Endothelial cell (in vitro differentiated cells): ENCODE measurements at regions not wholly inside any gene's neighbourhood (a gene's known extent, or its start where the extent isn't known, plus 50 kb on each side); places are given as distances from the start of the nearest gene placed in this dataset.

ENCODE experiments used
- DNase-seq: peaks from one replicate; pipeline ENCODE4 v3.0.0; 2021; ENCODE audit warnings: low spot score
- H3K27ac Mint-ChIP-seq: one replicate; pipeline ENCODE4 v1.8.0; 2021; ENCODE audit warnings: mixed read lengths, inconsistent platforms; ENCODE audit not compliant: unreplicated experiment
- H3K27me3 Mint-ChIP-seq: one replicate; pipeline ENCODE4 v1.8.0; 2021; ENCODE audit warnings: mild to moderate bottlenecking, moderate library complexity, mixed read lengths, inconsistent platforms; ENCODE audit not compliant: unreplicated experiment
- H3K36me3 Mint-ChIP-seq: one replicate; pipeline ENCODE4 v1.8.0; 2021; ENCODE audit warnings: mild to moderate bottlenecking, low read depth, mixed read lengths, inconsistent platforms; ENCODE audit not compliant: unreplicated experiment
- H3K4me1 Mint-ChIP-seq: one replicate; pipeline ENCODE4 v1.8.0; 2021; ENCODE audit warnings: mild to moderate bottlenecking, mixed read lengths, inconsistent platforms; ENCODE audit not compliant: unreplicated experiment
- H3K4me3 Mint-ChIP-seq: one replicate; pipeline ENCODE4 v1.8.0; 2021; ENCODE audit warnings: mild to moderate bottlenecking, mixed read lengths, inconsistent platforms; ENCODE audit not compliant: unreplicated experiment
- H3K9me3 Mint-ChIP-seq: one replicate; pipeline ENCODE4 v1.8.0; 2021; ENCODE audit warnings: mixed read lengths, inconsistent platforms; ENCODE audit not compliant: unreplicated experiment
- TF ChIP-seq, protein P1 (sequence below): fragments of 200-600 bp; sonication (generic); IDR thresholded peaks from one replicate; pipeline ENCODE4 v1.5.0; 2021; ENCODE audit warnings: antibody characterized with exemption; ENCODE audit not compliant: unreplicated experiment

DNA sequence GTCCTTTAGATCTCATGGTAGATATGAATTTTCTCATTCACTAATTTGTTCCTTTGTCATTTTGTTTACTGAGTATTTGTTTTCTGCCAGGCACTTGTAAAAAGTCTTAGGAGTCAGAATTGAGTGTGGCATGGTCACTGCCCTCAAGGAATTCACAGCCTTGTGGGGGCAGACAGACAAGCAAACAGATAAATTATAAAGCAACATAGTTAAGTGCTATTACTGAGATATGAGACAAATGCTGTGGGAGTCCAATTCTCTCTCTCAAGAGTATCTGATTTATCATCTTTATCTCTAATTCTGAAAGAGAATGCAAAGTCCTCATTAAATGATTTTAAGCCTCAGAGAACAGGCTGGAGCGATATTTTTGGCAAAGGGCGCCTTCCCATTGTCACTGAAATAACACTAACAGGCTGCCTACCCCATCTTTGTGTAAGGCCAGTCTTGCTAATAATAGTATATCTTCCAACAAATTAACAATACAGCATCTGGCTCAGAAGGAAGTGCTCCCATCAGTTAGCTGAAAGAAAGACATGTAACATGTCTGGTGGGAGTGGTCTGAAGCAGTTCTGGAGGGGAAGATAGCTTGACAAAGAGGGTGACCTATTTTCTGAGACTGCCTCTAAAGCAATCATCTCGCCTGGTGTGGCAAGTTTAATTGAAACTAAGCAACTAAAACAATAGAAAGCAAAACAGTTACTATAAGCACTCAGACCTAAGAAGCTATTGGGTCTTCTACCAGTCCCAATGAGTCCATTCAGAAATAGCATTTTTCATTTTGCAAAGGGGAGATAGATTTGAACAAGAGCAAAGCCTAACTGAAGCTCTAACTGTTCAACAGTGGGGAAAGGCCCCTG lies 61.5 kb upstream of the AMOT start:
- Mint-ChIP-seq H3K9me3 (no peaks in the 10 kb centered on the region), H3K27me3 (no peaks in the 10 kb centered on the region), H3K4me3 (no peak overlapping the region), H3K36me3 (no peaks in the 10 kb centered on the region), H3K27ac (no peak overlapping the region), H3K4me1 (no peaks in the 10 kb centered on the region)
- TF ChIP-seq, protein P1, sequence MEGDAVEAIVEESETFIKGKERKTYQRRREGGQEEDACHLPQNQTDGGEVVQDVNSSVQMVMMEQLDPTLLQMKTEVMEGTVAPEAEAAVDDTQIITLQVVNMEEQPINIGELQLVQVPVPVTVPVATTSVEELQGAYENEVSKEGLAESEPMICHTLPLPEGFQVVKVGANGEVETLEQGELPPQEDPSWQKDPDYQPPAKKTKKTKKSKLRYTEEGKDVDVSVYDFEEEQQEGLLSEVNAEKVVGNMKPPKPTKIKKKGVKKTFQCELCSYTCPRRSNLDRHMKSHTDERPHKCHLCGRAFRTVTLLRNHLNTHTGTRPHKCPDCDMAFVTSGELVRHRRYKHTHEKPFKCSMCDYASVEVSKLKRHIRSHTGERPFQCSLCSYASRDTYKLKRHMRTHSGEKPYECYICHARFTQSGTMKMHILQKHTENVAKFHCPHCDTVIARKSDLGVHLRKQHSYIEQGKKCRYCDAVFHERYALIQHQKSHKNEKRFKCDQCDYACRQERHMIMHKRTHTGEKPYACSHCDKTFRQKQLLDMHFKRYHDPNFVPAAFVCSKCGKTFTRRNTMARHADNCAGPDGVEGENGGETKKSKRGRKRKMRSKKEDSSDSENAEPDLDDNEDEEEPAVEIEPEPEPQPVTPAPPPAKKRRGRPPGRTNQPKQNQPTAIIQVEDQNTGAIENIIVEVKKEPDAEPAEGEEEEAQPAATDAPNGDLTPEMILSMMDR, result no peak
- DNase-seq, result no peak

DNA sequence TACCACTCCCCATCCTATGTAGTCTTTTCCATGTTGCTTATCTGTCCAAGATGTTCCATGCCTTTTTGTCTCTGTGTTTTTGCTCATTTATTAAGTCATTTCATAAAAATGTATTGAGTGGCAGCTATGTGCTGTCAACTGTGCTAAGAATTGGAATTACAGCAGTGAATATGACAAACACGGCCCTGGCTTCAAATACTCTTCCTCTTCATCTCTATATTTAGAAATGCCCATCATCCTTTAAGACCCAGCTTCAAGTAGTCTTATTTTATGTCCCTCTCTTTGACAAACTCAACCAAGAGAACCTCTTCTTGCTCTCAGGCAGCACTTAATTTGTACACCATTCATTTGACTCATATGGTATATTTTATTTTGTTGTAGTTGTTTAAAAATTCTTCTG lies 55.4 kb upstream of the AMOT start:
- Mint-ChIP-seq H3K27ac (no peak overlapping the region), H3K4me1 (no peaks in the 10 kb centered on the region), H3K36me3 (no peaks in the 10 kb centered on the region), H3K27me3 (no peaks in the 10 kb centered on the region), H3K9me3 (no peaks in the 10 kb centered on the region), H3K4me3 (no peak overlapping the region)
- DNase-seq, result no peak
- TF ChIP-seq, protein P1, result no peak
